ENCODE measurements at regions not wholly inside any gene's neighbourhood (a gene's known extent, or its start where the extent isn't known, plus 50 kb on each side); places are given as distances from the start of the nearest gene placed in this dataset.

GRCh38 chr14:22184157-22184829 is 404.7 kb downstream of the DAD1 start:
- H3K36me3 ChIP-seq = no peaks in the 10 kb centered on the region
- no peak overlapping the region for H3K4me3 ChIP-seq
- no peak for DNase-seq
- 61 to 75% (median 70%) methylated on average over 7 of the region's 7 CpGs for WGBS, 5 donors
- H3K27ac ChIP-seq = no peak overlapping the region
- no peaks in the 10 kb centered on the region for H3K27me3 ChIP-seq
- H3K9me3 ChIP-seq = no peaks in the 10 kb centered on the region
- intact Hi-C loops (cut with DNase I; ENCODE audit: low total_unique reads) = no loop called here
- no peaks in the 10 kb centered on the region for H3K4me1 ChIP-seq
- TF ChIP-seq POLR2AphosphoS5 (IDR thresholded peaks at IDR 0.05) (no peak), EP300 (IDR thresholded peaks at IDR 0.05) (no peak), POLR2A (IDR thresholded peaks at IDR 0.05) (no peak)
- TF ChIP-seq, protein P1, sequence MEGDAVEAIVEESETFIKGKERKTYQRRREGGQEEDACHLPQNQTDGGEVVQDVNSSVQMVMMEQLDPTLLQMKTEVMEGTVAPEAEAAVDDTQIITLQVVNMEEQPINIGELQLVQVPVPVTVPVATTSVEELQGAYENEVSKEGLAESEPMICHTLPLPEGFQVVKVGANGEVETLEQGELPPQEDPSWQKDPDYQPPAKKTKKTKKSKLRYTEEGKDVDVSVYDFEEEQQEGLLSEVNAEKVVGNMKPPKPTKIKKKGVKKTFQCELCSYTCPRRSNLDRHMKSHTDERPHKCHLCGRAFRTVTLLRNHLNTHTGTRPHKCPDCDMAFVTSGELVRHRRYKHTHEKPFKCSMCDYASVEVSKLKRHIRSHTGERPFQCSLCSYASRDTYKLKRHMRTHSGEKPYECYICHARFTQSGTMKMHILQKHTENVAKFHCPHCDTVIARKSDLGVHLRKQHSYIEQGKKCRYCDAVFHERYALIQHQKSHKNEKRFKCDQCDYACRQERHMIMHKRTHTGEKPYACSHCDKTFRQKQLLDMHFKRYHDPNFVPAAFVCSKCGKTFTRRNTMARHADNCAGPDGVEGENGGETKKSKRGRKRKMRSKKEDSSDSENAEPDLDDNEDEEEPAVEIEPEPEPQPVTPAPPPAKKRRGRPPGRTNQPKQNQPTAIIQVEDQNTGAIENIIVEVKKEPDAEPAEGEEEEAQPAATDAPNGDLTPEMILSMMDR (IDR thresholded peaks at IDR 0.05) = no peak

GRCh38 chr14:22180045-22180444 is 409.0 kb downstream of the DAD1 start:
- no peaks in the 10 kb centered on the region for H3K4me1 ChIP-seq
- TF ChIP-seq POLR2A (IDR thresholded peaks at IDR 0.05) (no peak), POLR2AphosphoS5 (IDR thresholded peaks at IDR 0.05) (no peak), EP300 (IDR thresholded peaks at IDR 0.05) (no peak)
- TF ChIP-seq, protein P1 (IDR thresholded peaks at IDR 0.05) = no peak
- H3K27ac ChIP-seq = no peak overlapping the region
- no peaks in the 10 kb centered on the region for H3K36me3 ChIP-seq
- no peaks in the 10 kb centered on the region for H3K9me3 ChIP-seq
- WGBS, 5 donors = 91 to 100% (median 95%) methylated on average over 1 of the region's 1 CpG
- no peak for DNase-seq
- intact Hi-C loops (cut with DNase I; ENCODE audit: low total_unique reads) = no loop called here
- H3K27me3 ChIP-seq = no peaks in the 10 kb centered on the region
- H3K4me3 ChIP-seq = no peak overlapping the region

DNA sequence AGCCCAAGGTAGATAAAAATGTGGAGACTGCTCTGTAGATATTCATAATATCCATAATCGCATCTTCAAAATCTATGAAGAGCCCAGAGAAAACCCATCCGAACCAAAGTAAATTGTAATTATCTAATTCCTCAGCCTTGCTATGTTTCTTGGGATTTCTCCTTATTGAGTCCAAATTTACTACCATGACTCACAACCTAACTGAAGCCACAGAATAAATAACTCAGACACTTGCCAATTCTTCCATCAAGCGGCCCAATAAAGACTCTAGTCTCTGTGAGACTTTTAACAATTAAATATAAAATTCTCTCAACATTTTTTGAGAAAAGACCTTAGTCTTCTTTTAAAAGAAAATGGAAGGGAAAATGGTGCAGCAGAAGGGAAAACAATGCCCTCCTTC is 409.8 kb downstream of the DAD1 start:
- no peak overlapping the region for H3K27ac ChIP-seq
- no peaks in the 10 kb centered on the region for H3K4me1 ChIP-seq
- H3K36me3 ChIP-seq = no peaks in the 10 kb centered on the region
- TF ChIP-seq, protein P1 (IDR thresholded peaks at IDR 0.05) = no peak
- no peak for TF ChIP-seq EP300 (IDR thresholded peaks at IDR 0.05)
- TF ChIP-seq POLR2AphosphoS5 (IDR thresholded peaks at IDR 0.05) = no peak
- no peak for TF ChIP-seq POLR2A (IDR thresholded peaks at IDR 0.05)
- no peak for DNase-seq
- 73 to 89% (median 77%) methylated on average over 3 of the region's 3 CpGs for WGBS, 5 donors
- intact Hi-C loops (cut with DNase I; ENCODE audit: low total_unique reads) = no loop called here
- no peak overlapping the region for H3K4me3 ChIP-seq
- no peaks in the 10 kb centered on the region for H3K27me3 ChIP-seq
- H3K9me3 ChIP-seq = no peaks in the 10 kb centered on the region

DNA sequence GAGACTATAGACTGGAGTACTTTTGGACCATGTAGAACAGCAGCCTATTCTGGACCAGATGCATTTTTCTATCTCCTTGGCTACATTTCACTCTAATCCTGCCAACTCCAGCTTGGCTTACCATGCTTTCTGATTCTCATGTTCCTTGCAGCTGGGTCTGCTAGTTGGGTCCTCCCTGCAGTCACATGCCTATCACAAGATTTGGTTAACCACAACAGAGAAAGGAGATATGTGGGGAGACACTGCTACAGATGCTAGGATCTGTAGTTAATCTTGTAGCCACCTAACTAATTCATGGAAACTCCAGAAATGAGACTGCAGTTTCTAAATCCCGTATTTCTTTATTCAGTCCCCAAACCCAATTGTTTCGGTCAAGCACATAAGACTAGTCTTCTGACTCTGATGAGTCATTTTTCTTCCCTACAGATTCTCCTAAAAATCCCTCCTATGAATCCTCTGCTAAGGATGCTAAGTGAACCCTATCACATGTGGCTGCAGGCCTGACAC is 410.6 kb downstream of the DAD1 start:
- Histone ChIP-seq H3K27ac (no peak overlapping the region), H3K36me3 (no peaks in the 10 kb centered on the region), H3K4me1 (no peaks in the 10 kb centered on the region), H3K27me3 (no peaks in the 10 kb centered on the region), H3K9me3 (no peaks in the 10 kb centered on the region), H3K4me3 (no peak overlapping the region)
- DNase-seq = no peak
- 63 to 81% (median 72%) methylated on average over 2 of the region's 2 CpGs for WGBS, 5 donors
- intact Hi-C loops (cut with DNase I; ENCODE audit: low total_unique reads) = no loop called here
- TF ChIP-seq EP300 (IDR thresholded peaks at IDR 0.05) = no peak
- TF ChIP-seq POLR2AphosphoS5 (IDR thresholded peaks at IDR 0.05) = no peak
- TF ChIP-seq POLR2A (IDR thresholded peaks at IDR 0.05) = no peak
- TF ChIP-seq, protein P1 (IDR thresholded peaks at IDR 0.05) = no peak
